Neural cell (in vitro differentiated cells): ENCODE measurements at regions not wholly inside any gene's neighbourhood (a gene's known extent, or its start where the extent isn't known, plus 50 kb on each side); places are given as distances from the start of the nearest gene placed in this dataset.

ENCODE experiments used
- H2AFZ ChIP-seq: fragments of 200-600, 300-800 bp; sonication (generic), shearing (Covaris generic); 2 replicates; pipeline ENCODE4 v1.6.0; 2014; ENCODE audit warnings: low read depth, mild to moderate bottlenecking, antibody characterized with exemption, low read length, moderate library complexity
- H3F3A ChIP-seq: fragments of 200-600 bp; shearing (Covaris generic); 2 replicates; pipeline ENCODE4 v1.6.1; 2016; ENCODE audit warnings: mild to moderate bottlenecking, moderate library complexity, mixed read lengths, antibody characterized with exemption, low read length; ENCODE audit not compliant: insufficient read depth, poor library complexity, severe bottlenecking
- H3K27ac ChIP-seq: fragments of 200-600, 300-800 bp; sonication (generic), shearing (Covaris generic); 2 replicates; pipeline ENCODE4 v1.5.1; 2014; ENCODE audit warnings: mild to moderate bottlenecking, low read length, moderate library complexity
- H3K27me3 ChIP-seq: fragments of 300-800, 200-600 bp; sonication (generic), shearing (Covaris generic); 2 replicates; pipeline ENCODE4 v1.6.0; 2014; ENCODE audit warnings: mild to moderate bottlenecking, low read depth, low read length, moderate library complexity; ENCODE audit not compliant: insufficient read depth
- H3K36me3 ChIP-seq: fragments of 300-800, 200-600 bp; sonication (generic), shearing (Covaris generic); 2 replicates; pipeline ENCODE4 v1.5.1; 2014; ENCODE audit warnings: mild to moderate bottlenecking, antibody characterized with exemption, low read length, moderate library complexity; ENCODE audit not compliant: insufficient read depth
- H3K4me2 ChIP-seq: fragments of 300-800, 200-600 bp; sonication (generic), shearing (Covaris generic); 2 replicates; pipeline ENCODE4 v1.6.0; 2014; ENCODE audit warnings: mild to moderate bottlenecking, low read length
- H3K4me3 ChIP-seq: fragments of 300-800, 200-600 bp; sonication (generic), shearing (Covaris generic); 2 replicates; pipeline ENCODE4 v1.5.1; 2014; ENCODE audit warnings: mild to moderate bottlenecking, low read length, moderate library complexity
- H3K79me2 ChIP-seq: fragments of 200-600 bp; shearing (Covaris generic); replicated peaks from 2 replicates; pipeline ENCODE4 v1.6.0; 2014; ENCODE audit warnings: mild to moderate bottlenecking, low read length, moderate library complexity; ENCODE audit not compliant: insufficient read depth
- H3K9ac ChIP-seq: fragments of 300-800, 200-600 bp; sonication (generic), shearing (Covaris generic); 2 replicates; pipeline ENCODE4 v1.6.1; 2016; ENCODE audit warnings: mild to moderate bottlenecking, low read length, mixed read lengths
- H3K9me2 ChIP-seq: fragments of 200-600 bp; shearing (Covaris generic); 2 replicates; pipeline ENCODE4 v1.6.1; 2016; ENCODE audit warnings: mild to moderate bottlenecking, low read length, mixed read lengths; ENCODE audit not compliant: insufficient read depth
- H3K9me3 ChIP-seq: fragments of 200-600, 300-800 bp; sonication (generic), shearing (Covaris generic); 2 replicates; pipeline ENCODE4 v1.6.1; 2016; ENCODE audit warnings: mild to moderate bottlenecking, mixed run types, low read length, moderate library complexity, mixed read lengths
- H4K20me1 ChIP-seq: fragments of 200-600 bp; shearing (Covaris generic); 2 replicates; pipeline ENCODE4 v1.6.1; 2016; ENCODE audit warnings: mild to moderate bottlenecking, mixed run types; ENCODE audit not compliant: insufficient read depth
- EP300 ChIP-seq: fragments of 450-650 bp; conservative IDR thresholded peaks from 2 replicates; pipeline ENCODE4 v1.6.1; 2014; ENCODE audit warnings: antibody characterized with exemption, mild to moderate bottlenecking, moderate library complexity; ENCODE audit not compliant: poor library complexity, severe bottlenecking
- EZH2 ChIP-seq: fragments of 200-600, 300-800 bp; shearing (Covaris generic), sonication (generic); IDR thresholded peaks from 2 replicates; pipeline ENCODE4 v1.6.1; 2014; ENCODE audit warnings: antibody characterized with exemption, low read length, borderline replicate concordance, mild to moderate bottlenecking; ENCODE audit not compliant: insufficient read depth, poor library complexity, severe bottlenecking
- MXI1 ChIP-seq: fragments of 450-650 bp; conservative IDR thresholded peaks from 2 replicates; pipeline ENCODE4 v1.6.1; 2014; ENCODE audit warnings: antibody characterized with exemption, mild to moderate bottlenecking; ENCODE audit not compliant: poor library complexity, severe bottlenecking
- POLR2AphosphoS5 ChIP-seq: IDR thresholded peaks from 2 replicates; pipeline ENCODE4 v1.6.1; 2012
- RAD21 ChIP-seq: fragments of 450-650 bp; conservative IDR thresholded peaks from 2 replicates; pipeline ENCODE4 v1.6.1; 2014; ENCODE audit warnings: antibody characterized with exemption, mild to moderate bottlenecking, moderate library complexity
- SMC3 ChIP-seq: fragments of 450-650 bp; conservative IDR thresholded peaks from 2 replicates; pipeline ENCODE4 v1.6.1; 2014; ENCODE audit warnings: antibody characterized with exemption, mild to moderate bottlenecking, moderate library complexity; ENCODE audit not compliant: poor library complexity
- TAF1 ChIP-seq: IDR thresholded peaks from 2 replicates; pipeline ENCODE4 v1.6.1; 2012; ENCODE audit warnings: low read depth
- TF ChIP-seq, protein P1 (sequence below): IDR thresholded peaks from 2 replicates; pipeline ENCODE4 v1.6.1; 2012; ENCODE audit warnings: borderline replicate concordance
- TF ChIP-seq, protein P2 (sequence below): fragments of 450-650 bp; IDR thresholded peaks from 2 replicates; pipeline ENCODE4 v1.5.1; 2014; ENCODE audit warnings: antibody characterized with exemption, mild to moderate bottlenecking, moderate library complexity; ENCODE audit not compliant: poor library complexity, severe bottlenecking

DNA sequence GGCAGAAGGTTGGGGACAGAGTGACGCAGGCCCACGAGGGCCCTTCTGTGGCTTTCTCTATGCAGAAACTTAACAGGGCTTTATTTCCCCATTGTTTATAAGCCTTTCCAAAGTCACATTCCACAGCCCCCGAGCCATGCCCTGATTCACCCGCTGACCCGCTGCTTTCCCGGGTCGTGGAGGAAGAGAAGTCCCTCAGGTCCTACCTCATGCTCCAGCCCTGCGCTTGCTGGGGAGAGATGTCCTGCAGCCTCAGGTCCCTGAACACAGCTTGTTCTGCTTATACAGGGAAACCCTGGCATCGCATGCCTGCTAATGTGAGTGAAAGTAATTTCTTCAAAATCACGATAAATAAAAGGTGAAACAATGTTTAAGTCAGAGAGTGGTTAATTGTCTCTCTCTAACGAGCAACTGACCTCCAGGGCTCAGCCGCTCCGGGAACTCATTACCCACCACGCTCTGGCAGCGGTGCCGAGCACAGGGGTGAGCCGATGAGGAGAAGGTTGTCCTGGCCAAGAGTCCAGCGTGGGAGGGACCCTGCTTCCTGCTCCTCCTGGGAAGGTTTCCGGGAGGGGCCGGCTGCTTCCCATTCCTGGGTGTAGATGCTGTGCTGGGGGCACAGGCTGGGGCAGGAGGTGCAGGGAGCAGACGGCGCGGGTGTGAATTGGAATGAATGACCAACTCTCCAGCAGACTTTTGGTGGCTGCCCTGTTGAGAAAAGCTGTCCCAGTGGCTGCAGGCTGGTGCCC, 595.2 kb downstream of the BRD1 start:
- H3K4me2 ChIP-seq, result no peak overlapping the region

DNA sequence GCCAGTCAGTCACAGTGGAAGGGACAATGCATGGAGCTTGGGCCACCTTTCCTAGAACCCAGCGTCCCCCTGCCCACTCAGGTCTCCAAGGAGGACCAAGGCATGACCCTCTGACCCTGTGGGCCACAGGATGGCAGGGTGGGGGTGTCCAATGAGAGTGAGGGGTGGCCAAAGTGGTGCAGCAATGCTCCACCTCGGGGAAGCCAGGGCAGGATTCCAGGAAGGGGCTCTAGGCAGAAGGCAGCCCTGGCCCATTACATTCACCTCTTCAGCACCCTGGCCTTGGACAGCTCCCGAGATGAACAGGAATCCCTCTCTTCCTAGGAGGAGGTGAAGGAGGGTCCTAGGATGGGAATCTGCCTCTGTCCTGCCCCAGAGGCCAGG, 597.5 kb downstream of the BRD1 start:
- no peak overlapping the region for H3K4me2 ChIP-seq
- H2AFZ ChIP-seq, result no peak overlapping the region
- H3K27ac ChIP-seq, result no peak overlapping the region
- H3K9me2 ChIP-seq, result no peaks in the 10 kb centered on the region
- H3K79me2 ChIP-seq, result no peaks in the 10 kb centered on the region
- H3K27me3 ChIP-seq, result no peaks in the 10 kb centered on the region
- H3K36me3 ChIP-seq, result no peaks in the 10 kb centered on the region
- no peak overlapping the region for H3K4me3 ChIP-seq
- H3F3A ChIP-seq, result no peaks in the 10 kb centered on the region
- no peaks in the 10 kb centered on the region for H3K9me3 ChIP-seq
- no peak overlapping the region for H3K9ac ChIP-seq
- no peak for TF ChIP-seq EP300
- no peak for TF ChIP-seq SMC3
- no peak for TF ChIP-seq POLR2AphosphoS5
- TF ChIP-seq, protein P1, sequence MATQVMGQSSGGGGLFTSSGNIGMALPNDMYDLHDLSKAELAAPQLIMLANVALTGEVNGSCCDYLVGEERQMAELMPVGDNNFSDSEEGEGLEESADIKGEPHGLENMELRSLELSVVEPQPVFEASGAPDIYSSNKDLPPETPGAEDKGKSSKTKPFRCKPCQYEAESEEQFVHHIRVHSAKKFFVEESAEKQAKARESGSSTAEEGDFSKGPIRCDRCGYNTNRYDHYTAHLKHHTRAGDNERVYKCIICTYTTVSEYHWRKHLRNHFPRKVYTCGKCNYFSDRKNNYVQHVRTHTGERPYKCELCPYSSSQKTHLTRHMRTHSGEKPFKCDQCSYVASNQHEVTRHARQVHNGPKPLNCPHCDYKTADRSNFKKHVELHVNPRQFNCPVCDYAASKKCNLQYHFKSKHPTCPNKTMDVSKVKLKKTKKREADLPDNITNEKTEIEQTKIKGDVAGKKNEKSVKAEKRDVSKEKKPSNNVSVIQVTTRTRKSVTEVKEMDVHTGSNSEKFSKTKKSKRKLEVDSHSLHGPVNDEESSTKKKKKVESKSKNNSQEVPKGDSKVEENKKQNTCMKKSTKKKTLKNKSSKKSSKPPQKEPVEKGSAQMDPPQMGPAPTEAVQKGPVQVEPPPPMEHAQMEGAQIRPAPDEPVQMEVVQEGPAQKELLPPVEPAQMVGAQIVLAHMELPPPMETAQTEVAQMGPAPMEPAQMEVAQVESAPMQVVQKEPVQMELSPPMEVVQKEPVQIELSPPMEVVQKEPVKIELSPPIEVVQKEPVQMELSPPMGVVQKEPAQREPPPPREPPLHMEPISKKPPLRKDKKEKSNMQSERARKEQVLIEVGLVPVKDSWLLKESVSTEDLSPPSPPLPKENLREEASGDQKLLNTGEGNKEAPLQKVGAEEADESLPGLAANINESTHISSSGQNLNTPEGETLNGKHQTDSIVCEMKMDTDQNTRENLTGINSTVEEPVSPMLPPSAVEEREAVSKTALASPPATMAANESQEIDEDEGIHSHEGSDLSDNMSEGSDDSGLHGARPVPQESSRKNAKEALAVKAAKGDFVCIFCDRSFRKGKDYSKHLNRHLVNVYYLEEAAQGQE, result no peak
- no peaks in the 10 kb centered on the region for H4K20me1 ChIP-seq

More for the DNA sequence above, 595.2 kb downstream of the BRD1 start:
- Histone ChIP-seq H3K36me3 (no peaks in the 10 kb centered on the region), H3F3A (no peaks in the 10 kb centered on the region), H3K9me2 (no peaks in the 10 kb centered on the region), H3K79me2 (no peaks in the 10 kb centered on the region), H3K27ac (no peak overlapping the region), H4K20me1 (no peaks in the 10 kb centered on the region), H3K27me3 (no peaks in the 10 kb centered on the region), H2AFZ (no peak overlapping the region), H3K4me3 (no peak overlapping the region), H3K9ac (no peak overlapping the region), H3K9me3 (no peaks in the 10 kb centered on the region)
- TF ChIP-seq, protein P2, sequence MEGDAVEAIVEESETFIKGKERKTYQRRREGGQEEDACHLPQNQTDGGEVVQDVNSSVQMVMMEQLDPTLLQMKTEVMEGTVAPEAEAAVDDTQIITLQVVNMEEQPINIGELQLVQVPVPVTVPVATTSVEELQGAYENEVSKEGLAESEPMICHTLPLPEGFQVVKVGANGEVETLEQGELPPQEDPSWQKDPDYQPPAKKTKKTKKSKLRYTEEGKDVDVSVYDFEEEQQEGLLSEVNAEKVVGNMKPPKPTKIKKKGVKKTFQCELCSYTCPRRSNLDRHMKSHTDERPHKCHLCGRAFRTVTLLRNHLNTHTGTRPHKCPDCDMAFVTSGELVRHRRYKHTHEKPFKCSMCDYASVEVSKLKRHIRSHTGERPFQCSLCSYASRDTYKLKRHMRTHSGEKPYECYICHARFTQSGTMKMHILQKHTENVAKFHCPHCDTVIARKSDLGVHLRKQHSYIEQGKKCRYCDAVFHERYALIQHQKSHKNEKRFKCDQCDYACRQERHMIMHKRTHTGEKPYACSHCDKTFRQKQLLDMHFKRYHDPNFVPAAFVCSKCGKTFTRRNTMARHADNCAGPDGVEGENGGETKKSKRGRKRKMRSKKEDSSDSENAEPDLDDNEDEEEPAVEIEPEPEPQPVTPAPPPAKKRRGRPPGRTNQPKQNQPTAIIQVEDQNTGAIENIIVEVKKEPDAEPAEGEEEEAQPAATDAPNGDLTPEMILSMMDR, result no peak
- TF ChIP-seq TAF1, result no peak

DNA sequence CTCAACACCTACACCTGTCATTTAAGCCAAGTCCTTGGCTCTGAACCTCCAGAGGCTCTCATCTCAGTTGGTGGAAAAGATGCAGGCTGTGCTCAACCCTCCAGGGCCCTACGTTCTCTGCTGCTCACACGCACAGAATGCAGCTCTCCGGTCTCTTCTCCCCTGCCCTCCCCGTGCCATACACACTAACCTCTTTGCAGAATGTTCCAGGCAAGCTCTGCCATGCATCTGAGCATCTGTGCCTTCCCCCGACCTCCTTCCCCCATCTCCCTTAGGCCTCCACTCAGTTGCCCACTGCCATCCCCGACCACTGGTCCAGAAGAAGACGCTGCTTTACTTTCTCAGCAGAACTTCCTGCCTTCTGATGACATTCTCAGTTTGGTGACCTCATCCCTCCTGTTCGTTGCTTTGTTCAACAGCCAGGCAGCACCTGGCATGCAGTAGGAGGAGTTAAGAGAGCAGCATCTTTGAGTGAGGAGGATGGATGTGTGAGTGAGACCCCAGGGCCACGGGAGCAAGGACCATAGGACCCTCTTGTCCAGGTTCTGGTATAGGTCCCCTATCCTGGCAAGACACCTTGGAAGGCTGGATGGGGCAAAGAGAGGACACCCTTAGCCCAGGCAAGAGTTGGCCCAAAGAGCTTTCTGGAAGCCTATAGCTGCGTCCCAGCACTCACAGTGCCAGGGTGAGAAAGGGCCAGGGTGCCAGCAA, 598.0 kb downstream of the BRD1 start:
- H3K36me3 ChIP-seq, result no peaks in the 10 kb centered on the region
- H3K4me2 ChIP-seq, result no peak overlapping the region
- H3K4me3 ChIP-seq, result no peak overlapping the region
- H3F3A ChIP-seq, result no peaks in the 10 kb centered on the region
- no peaks in the 10 kb centered on the region for H3K27me3 ChIP-seq
- no peaks in the 10 kb centered on the region for H3K79me2 ChIP-seq
- no peak overlapping the region for H3K27ac ChIP-seq
- H3K9ac ChIP-seq, result no peak overlapping the region
- H2AFZ ChIP-seq, result no peak overlapping the region
- no peak for TF ChIP-seq MXI1
- TF ChIP-seq, protein P1, result no peak
- TF ChIP-seq EZH2, result no peak
- no peak for TF ChIP-seq POLR2AphosphoS5
- TF ChIP-seq RAD21, result no peak
- TF ChIP-seq, protein P2, result no peak
- no peak for TF ChIP-seq SMC3
- TF ChIP-seq EP300, result no peak
- TF ChIP-seq TAF1, result no peak
- no peaks in the 10 kb centered on the region for H3K9me2 ChIP-seq
- no peaks in the 10 kb centered on the region for H4K20me1 ChIP-seq
- H3K9me3 ChIP-seq, result no peaks in the 10 kb centered on the region
